ENCODE measurements at regions not wholly inside any gene's neighbourhood (a gene's known extent, or its start where the extent isn't known, plus 50 kb on each side); places are given as distances from the start of the nearest gene placed in this dataset.

- TF ChIP-seq ZNF274 (IDR thresholded peaks at IDR 0.05; ENCODE audit: low read depth, low read length) (no peak), TCF7L2 (IDR thresholded peaks at IDR 0.05; ENCODE audit: borderline replicate concordance, extremely low read depth, insufficient read depth, insufficient read length) (no peak), POLR2AphosphoS5 (IDR thresholded peaks at IDR 0.05; ENCODE audit: low read depth, low read length) (no peak), REST (IDR thresholded peaks at IDR 0.05; ENCODE audit: low read depth) (no peak), EZH2 (IDR thresholded peaks at IDR 0.05) (no peak), ZFX (IDR thresholded peaks at IDR 0.05) (no peak), EZH2phosphoT487 (IDR thresholded peaks at IDR 0.05; ENCODE audit: borderline replicate concordance) (no peak)
- TF ChIP-seq, protein P1, sequence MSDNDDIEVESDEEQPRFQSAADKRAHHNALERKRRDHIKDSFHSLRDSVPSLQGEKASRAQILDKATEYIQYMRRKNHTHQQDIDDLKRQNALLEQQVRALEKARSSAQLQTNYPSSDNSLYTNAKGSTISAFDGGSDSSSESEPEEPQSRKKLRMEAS (IDR thresholded peaks at IDR 0.05), result no peak
- TF ChIP-seq, protein P2, sequence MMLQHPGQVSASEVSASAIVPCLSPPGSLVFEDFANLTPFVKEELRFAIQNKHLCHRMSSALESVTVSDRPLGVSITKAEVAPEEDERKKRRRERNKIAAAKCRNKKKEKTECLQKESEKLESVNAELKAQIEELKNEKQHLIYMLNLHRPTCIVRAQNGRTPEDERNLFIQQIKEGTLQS (IDR thresholded peaks at IDR 0.05), result no peak
Measured at GRCh38 chr22:48963405-48963804, 864.3 kb downstream of the BRD1 start (continued).

- Histone ChIP-seq H3K9me3 (ENCODE audit: control insufficient read depth in 1 of 2, insufficient read depth in 1 of 2, low read depth in 1 of 2, low read length in 2 of 2) (no peaks in the 10 kb centered on the region), H3K79me2 (ENCODE audit: insufficient read depth, low read length) (no peaks in the 10 kb centered on the region), H2AFZ (ENCODE audit: low read depth, low read length, poor library complexity, severe bottlenecking) (no peak overlapping the region), H3K27me3 (ENCODE audit: insufficient read depth, low read length) (0 out of 2 replicates have a peak, but pooled peaks cover 10% of the 10 kb centered on the region), H3K4me3 (replicated peaks in 1 of 2; ENCODE audit: low read depth in 1 of 2, low read length in 2 of 2) (no peak overlapping the region), H3K27ac (ENCODE audit: low read depth, low read length) (no peak overlapping the region), H3K4me1 (ENCODE audit: control insufficient read depth in 1 of 2, insufficient read depth in 2 of 2, low read length in 2 of 2) (no peaks in the 10 kb centered on the region), H3K4me2 (ENCODE audit: low read length) (no peak overlapping the region), H3K9ac (ENCODE audit: low read length) (no peak overlapping the region), H3K9me2 (ENCODE audit: insufficient read depth) (no peaks in the 10 kb centered on the region), H3K36me3 (ENCODE audit: control insufficient read depth in 1 of 2, insufficient read depth in 2 of 2, low read length in 2 of 2) (no peaks in the 10 kb centered on the region), H4K20me1 (ENCODE audit: insufficient read depth) (no peaks in the 10 kb centered on the region)
- CTCF ChIA-PET, result no interaction called here
- RAD21 ChIA-PET (ENCODE audit: low non-redundant PET in 1 of 2, low total read pairs in 2 of 2, uncharacterized antibody in 2 of 2, unreplicated experiment in 2 of 2), result no interaction called here
- POLR2A ChIA-PET, result no interaction called here
- DNase-seq (ENCODE audit: low read depth, low spot score), result no peak
- no TSS peak for BruUV-seq (replicated peaks)
- no peak for TF ChIP-seq RAD21 (IDR thresholded peaks at IDR 0.05; ENCODE audit: low read depth)
- no peak for ATAC-seq
- intact Hi-C loops (cut with micrococcal nuclease), result no loop called here
Measured at GRCh38 chr22:48961705-48962104, 866.0 kb downstream of the BRD1 start.
